HG03558 (cell line): ENCODE measurements at regions not wholly inside any gene's neighbourhood (a gene's known extent, or its start where the extent isn't known, plus 50 kb on each side); places are given as distances from the start of the nearest gene placed in this dataset.
"Not testable (repeated sequence)": the region's sequence is repeated elsewhere in the genome, so short reads cannot be mapped to it uniquely, and the experiment has no call there.

Experiments used
- ATAC-seq: cut with Tn5 transposase; IDR thresholded peaks from one replicate; pipeline ENCODE4 v1.9.1; 2021; ENCODE audit warnings: moderate number of reproducible peaks; ENCODE audit not compliant: unreplicated experiment; ENCODE audit errors: extremely low read depth

GRCh38 chr3:150141790-150142326 is 171.2 kb upstream of the PFN2 start:
- ATAC-seq, result no peak

DNA sequence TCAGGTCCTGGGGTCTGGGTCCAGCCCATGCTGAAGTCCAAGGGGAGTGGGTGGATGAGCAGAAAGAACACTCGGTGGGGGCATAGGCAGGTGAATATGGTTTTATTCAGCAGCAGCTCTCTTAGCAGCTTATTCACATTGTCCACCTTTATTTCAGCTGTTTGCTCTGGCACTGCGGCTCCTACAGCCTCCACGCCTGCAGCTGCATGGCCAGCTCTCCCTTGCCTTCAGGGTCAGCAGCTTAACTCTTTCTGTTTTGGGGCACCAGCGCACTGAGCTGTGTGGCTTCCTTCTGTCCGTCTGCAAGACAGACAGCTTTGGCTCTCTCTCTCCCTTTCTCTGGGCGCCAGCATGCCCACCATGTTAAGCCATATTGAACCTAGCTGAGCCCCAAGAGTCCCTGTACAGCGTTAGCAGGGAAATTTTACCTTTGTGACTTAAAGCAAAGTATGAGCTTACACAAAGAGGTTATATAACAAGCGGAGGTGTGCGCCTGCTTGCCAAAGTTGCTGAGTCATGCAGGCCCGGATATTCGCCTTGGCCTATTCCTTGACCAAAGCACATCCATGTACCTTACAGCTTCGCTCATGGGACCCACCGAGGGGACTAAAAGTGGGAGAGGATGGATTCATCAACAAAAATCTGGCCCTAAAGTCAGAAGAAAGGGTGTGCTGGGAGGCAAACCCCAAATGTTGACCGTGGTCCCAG is 170.1 kb upstream of the PFN2 start:
- no peak for ATAC-seq

- no peak for ATAC-seq
Measured at GRCh38 chr3:150138824-150139223, 168.1 kb upstream of the PFN2 start.

DNA sequence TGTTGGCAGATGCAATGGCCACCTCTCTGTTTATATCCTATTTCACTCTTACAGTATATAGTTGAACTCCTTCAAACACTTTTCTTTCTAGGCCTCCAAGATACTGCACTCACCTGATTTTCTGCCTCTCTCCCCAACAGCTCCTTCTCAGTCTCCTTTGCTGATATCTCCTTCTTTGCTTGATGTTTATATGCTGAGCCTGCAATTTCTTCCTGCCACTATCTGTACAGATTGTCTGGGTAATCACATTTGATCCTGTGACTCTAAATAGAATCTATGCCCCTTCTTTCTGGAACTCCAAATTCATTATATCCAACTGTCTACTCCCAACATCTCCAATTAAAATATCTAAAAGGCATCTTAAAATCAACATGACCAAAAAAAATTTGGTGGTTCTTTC is 165.5 kb upstream of the PFN2 start:
- ATAC-seq, result no peak

GRCh38 chr3:150135287-150135721 is 164.6 kb upstream of the PFN2 start:
- ATAC-seq, result no peak

DNA sequence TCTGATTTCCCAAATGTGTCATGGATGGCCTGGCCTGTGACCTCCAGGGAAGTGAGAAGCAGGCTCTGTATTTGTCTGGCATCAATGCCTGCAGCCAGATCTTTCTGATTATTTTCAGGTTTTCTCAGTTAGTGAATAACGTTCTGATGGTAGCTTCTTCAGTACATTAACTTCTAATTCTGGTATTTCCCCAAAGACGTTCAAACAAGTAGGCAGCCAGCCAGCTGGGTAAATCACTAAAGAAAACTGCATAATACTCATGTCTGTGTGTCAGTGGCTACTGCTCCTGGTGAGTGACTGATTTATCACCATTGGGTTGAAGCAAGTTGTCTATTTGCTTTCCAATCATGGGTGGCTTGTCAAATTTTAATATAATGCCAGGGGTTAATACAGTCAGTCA is 162.6 kb upstream of the PFN2 start:
- no peak for ATAC-seq

DNA sequence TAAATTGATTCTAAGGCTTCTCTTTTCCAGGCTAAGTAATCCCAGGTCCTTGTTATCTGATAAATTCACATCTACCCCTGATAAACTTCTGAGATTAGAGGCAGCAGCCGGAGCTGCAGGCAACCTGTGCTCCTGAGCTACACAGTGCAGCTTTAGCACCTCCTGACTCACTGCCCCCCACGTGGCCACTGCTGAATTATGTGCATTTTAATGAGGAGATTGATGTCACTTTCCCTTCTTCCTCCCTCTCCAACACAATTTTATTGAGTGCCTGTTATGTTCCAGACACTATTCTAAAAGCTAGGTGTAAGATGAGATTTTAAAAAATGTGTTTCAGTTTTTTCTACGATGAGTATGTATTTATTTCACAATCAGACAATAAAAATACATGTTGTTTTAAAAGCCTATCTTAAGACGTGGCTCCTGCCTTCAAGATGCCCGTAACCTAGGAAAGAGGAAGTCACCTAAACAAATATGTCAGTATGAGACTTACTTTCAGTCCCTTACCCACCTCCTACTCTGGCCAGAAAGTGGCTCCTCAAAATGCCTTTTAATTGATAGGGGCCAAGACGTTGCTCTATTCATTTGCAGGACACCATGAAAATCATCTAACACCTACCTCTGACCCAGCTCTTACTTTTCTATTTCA is 161.5 kb upstream of the PFN2 start:
- no peak for ATAC-seq

DNA sequence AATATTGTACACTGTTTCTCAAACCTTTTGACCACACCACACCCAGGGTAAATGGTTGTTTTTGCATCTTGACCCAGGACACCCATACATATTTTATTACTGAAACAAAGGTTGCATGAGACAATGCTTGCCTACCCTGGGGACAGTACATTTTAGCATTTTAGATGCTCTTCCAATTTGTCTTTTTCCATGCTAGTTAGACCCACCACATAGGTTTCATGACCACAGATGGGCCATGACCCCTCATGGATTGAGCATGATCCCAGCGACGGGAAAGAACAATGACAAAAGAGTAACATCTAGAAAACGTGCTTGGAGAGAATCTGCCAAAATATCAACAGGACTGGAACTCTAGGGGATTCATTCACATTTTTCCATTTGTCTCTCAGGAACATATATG is 161.0 kb upstream of the PFN2 start:
- ATAC-seq, result no peak

- ATAC-seq, result no peak
Measured at GRCh38 chr3:150130404-150131100, 159.9 kb upstream of the PFN2 start.

GRCh38 chr3:150129166-150129565 is 158.5 kb upstream of the PFN2 start:
- ATAC-seq, result no peak

GRCh38 chr3:150128126-150128525 is 157.4 kb upstream of the PFN2 start:
- no peak for ATAC-seq

- no peak for ATAC-seq
Measured at GRCh38 chr3:150127011-150127490, 156.4 kb upstream of the PFN2 start.

DNA sequence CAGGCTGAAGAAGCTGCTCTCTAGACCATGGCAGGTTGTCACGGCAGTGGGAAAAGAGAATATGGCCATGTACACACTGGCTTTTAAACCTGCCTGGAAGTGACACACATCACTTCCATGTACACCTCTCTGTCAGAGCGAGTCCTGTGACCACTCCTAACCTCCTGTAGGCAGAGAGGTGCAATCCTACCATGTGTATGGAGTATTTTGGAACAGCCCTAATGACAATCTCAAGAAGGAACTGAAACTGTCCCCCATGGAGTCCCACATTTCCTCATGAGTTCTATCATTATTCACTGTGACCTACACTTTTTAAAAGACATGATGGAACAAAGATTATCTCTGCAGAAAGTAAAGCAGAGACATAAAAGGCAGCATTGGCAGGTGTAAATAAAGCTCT is 153.4 kb upstream of the PFN2 start:
- ATAC-seq, result no peak

DNA sequence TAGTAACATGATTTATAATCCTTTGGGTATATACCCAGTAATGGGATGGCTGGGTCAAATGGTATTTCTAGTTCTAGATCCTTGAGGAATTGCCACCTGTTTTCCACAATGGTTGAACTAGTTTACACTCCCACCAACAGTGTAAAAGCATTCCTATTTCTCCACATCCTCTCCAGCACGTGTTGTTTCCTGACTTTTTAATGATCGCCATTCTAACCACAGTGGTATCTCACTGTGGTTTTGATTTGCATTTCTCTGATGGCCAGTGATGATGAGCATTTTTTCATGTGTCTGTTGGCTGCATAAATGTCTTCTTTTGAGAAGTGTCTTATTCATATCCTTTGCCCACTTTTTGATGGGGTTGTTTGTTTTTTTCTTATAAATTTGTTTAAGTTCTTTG is 152.6 kb upstream of the PFN2 start:
- ATAC-seq, result not testable (repeated sequence)

- ATAC-seq, result no peak
Measured at GRCh38 chr3:150118219-150118618, 147.5 kb upstream of the PFN2 start.

DNA sequence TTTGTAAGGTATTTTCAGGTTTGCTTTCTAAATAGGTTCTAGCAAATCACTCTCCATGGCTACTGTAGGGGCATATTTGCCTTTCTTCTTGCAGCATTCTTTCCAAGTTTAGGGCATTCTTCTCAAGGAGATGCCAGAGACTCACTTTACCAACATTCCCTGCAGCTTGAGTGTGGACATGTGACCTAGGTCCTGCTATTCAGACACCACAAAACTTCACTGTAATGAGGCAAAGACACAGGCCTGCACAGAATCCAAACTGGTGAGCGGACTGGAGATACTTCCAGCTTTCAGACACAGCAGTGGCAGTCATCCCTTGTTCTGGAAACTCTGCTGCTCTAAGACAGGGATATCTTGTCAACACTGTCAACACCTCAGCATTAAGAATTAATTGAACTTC is 146.4 kb upstream of the PFN2 start:
- no peak for ATAC-seq

DNA sequence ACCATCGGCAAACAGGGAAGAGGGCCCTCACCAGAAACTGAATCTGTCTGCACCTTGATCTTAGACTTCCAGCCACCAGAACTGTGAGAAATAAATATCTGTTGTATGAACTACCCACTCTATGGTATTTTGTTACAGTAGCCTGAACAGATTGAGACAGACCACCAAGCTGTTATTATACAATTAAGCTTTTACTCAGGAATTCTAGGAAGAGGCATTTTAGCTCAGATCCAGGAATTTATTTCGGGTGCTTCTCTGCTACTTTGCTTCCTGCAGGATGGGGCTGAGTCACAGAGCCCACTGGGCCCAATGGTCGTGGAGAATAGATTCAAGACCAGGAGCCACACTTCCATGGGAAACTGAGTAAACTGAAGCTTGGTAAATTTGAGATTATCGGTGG is 145.5 kb upstream of the PFN2 start:
- no peak for ATAC-seq

DNA sequence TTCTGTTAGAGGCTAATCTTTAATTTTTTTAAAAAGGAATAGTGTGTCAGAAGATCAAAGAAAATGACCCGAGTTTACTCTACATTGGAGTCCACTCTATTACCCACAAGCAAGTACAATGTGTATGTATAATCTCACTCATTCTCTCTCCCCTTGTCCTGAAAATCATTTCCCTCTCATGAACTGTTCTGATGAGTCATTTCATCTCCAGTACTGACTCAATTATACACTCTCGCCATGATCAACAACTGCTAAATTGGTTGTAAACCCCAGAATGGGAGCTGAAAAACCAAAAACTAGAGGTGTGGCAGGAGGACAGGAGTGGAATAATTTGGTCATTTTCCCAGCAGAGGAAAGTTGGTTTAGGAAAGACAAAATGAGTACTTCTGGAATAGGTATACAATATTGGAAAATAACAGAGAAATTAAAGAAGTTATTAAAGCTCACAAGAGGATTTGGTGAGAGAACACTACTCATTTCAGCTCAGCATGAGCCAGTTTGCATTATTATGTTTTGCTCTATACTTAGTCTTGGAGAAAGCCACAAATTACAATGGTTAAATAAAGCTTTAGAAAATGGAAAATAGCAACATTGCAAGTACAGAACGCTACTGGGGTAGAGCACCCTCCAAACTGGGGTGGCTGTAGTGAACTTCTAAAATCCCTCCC is 144.3 kb upstream of the PFN2 start:
- peak; percentile 98 for ATAC-seq

DNA sequence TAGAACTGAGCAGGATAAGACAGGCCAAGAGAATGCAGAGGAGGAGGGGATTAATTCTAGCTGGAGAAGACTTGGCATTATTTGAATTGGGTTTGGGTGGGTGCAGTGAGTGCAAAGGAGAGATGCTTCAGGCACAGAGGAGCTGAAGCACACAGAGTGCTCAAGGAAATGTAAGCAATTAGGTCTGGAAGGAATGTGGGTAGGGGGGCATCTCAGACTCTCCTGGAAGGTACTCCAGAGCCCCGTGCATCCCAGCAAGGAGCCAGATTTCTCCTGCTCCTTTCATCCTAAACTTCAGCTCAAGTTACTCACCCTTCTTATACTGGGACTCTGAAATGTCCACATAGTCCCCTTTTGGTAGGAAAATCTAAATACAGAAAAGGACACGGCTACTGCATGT is 143.6 kb upstream of the PFN2 start:
- no peak for ATAC-seq

- ATAC-seq, result no peak
Measured at GRCh38 chr3:150110097-150110496, 139.4 kb upstream of the PFN2 start.
